ENCODE measurements at regions not wholly inside any gene's neighbourhood (a gene's known extent, or its start where the extent isn't known, plus 50 kb on each side); places are given as distances from the start of the nearest gene placed in this dataset.

- TF ChIP-seq CTCF (IDR thresholded peaks at IDR 0.05): no peak
- TF ChIP-seq POLR2A (IDR thresholded peaks at IDR 0.05): no peak
Measured at GRCh38 chrX:39639871-39640270, 457.9 kb downstream of the BCOR start.
